Ishikawa (cell line): ENCODE measurements at regions not wholly inside any gene's neighbourhood (a gene's known extent, or its start where the extent isn't known, plus 50 kb on each side); places are given as distances from the start of the nearest gene placed in this dataset.

Experiments used
- CEBPB ChIP-seq: IDR thresholded peaks from 2 replicates; pipeline ENCODE4 v1.6.1; 2012
- CREB1 ChIP-seq: IDR thresholded peaks from 2 replicates; pipeline ENCODE4 v1.6.1; 2012; ENCODE audit warnings: low read depth
- EGR1 ChIP-seq: IDR thresholded peaks from 2 replicates; pipeline ENCODE4 v1.6.1; 2012
- EP300 ChIP-seq: IDR thresholded peaks from 2 replicates; pipeline ENCODE4 v1.6.1; 2012; ENCODE audit warnings: borderline replicate concordance
- FOXM1 ChIP-seq: IDR thresholded peaks from 2 replicates; pipeline ENCODE4 v1.6.1; 2012; ENCODE audit warnings: low read depth, borderline replicate concordance
- MAX ChIP-seq: IDR thresholded peaks from 2 replicates; pipeline ENCODE4 v1.6.1; 2012
- NFIC ChIP-seq: IDR thresholded peaks from 2 replicates; pipeline ENCODE4 v1.6.1; 2012
- RAD21 ChIP-seq: IDR thresholded peaks from 2 replicates; pipeline ENCODE4 v1.6.1; 2012; ENCODE audit warnings: low read depth
- TAF1 ChIP-seq: IDR thresholded peaks from 2 replicates; pipeline ENCODE4 v1.6.1; 2012; ENCODE audit warnings: low read depth, mild to moderate bottlenecking
- TCF12 ChIP-seq: IDR thresholded peaks from 2 replicates; pipeline ENCODE4 v1.6.1; 2012; ENCODE audit warnings: low read depth
- TEAD4 ChIP-seq: IDR thresholded peaks from 2 replicates; pipeline ENCODE4 v1.6.1; 2012
- USF1 ChIP-seq: IDR thresholded peaks from 2 replicates; pipeline ENCODE4 v1.6.1; 2012
- YY1 ChIP-seq: IDR thresholded peaks from 2 replicates; pipeline ENCODE4 v1.6.1; 2012; ENCODE audit warnings: low read depth
- ZBTB7A ChIP-seq: IDR thresholded peaks from 2 replicates; pipeline ENCODE4 v1.6.1; 2012; ENCODE audit warnings: low read depth
- TF ChIP-seq, protein P1 (sequence below): IDR thresholded peaks from 2 replicates; pipeline ENCODE4 v1.6.1; 2012; ENCODE audit warnings: low read depth, mild to moderate bottlenecking

GRCh38 chr5:116912221-116912620, 337.6 kb upstream of the SEMA6A start:
- TF ChIP-seq NFIC (no peak), FOXM1 (no peak), EGR1 (no peak), TCF12 (no peak), TEAD4 (no peak), YY1 (no peak), EP300 (no peak), RAD21 (no peak), TAF1 (no peak), CREB1 (no peak), CEBPB (no peak)
- TF ChIP-seq, protein P1, sequence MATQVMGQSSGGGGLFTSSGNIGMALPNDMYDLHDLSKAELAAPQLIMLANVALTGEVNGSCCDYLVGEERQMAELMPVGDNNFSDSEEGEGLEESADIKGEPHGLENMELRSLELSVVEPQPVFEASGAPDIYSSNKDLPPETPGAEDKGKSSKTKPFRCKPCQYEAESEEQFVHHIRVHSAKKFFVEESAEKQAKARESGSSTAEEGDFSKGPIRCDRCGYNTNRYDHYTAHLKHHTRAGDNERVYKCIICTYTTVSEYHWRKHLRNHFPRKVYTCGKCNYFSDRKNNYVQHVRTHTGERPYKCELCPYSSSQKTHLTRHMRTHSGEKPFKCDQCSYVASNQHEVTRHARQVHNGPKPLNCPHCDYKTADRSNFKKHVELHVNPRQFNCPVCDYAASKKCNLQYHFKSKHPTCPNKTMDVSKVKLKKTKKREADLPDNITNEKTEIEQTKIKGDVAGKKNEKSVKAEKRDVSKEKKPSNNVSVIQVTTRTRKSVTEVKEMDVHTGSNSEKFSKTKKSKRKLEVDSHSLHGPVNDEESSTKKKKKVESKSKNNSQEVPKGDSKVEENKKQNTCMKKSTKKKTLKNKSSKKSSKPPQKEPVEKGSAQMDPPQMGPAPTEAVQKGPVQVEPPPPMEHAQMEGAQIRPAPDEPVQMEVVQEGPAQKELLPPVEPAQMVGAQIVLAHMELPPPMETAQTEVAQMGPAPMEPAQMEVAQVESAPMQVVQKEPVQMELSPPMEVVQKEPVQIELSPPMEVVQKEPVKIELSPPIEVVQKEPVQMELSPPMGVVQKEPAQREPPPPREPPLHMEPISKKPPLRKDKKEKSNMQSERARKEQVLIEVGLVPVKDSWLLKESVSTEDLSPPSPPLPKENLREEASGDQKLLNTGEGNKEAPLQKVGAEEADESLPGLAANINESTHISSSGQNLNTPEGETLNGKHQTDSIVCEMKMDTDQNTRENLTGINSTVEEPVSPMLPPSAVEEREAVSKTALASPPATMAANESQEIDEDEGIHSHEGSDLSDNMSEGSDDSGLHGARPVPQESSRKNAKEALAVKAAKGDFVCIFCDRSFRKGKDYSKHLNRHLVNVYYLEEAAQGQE: no peak

GRCh38 chr5:116911074-116911473, 336.5 kb upstream of the SEMA6A start:
- TF ChIP-seq CREB1 (no peak), EP300 (no peak), EGR1 (no peak), CEBPB (no peak), MAX (no peak), TCF12 (no peak), TAF1 (no peak), TEAD4 (no peak), FOXM1 (no peak), YY1 (no peak), USF1 (no peak), NFIC (no peak), ZBTB7A (no peak), RAD21 (no peak)
- TF ChIP-seq, protein P1: no peak

DNA sequence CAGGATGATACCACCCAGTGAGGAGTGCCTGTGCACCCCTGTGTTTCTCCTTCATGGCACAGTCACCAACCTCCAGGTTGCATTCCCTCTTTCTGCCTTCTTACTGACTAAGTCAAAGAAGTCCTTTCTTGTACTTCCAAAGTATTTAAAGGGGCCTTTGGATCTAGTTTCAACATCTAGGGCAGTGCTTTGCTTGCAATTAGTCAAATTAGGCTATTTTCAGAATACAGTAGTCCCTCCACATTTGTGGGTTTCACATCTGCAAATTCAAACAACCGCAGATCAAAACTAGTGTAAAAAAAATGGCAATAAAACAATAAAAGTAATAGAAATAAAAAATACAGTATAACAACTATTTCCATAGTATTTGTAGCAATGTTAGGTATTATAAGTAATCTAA, 333.9 kb upstream of the SEMA6A start:
- TF ChIP-seq EP300 (no peak), MAX (no peak), FOXM1 (no peak), TCF12 (no peak), TEAD4 (no peak), CREB1 (no peak), TAF1 (no peak), USF1 (no peak), EGR1 (no peak), YY1 (no peak), NFIC (no peak), RAD21 (no peak)
- TF ChIP-seq, protein P1: no peak

DNA sequence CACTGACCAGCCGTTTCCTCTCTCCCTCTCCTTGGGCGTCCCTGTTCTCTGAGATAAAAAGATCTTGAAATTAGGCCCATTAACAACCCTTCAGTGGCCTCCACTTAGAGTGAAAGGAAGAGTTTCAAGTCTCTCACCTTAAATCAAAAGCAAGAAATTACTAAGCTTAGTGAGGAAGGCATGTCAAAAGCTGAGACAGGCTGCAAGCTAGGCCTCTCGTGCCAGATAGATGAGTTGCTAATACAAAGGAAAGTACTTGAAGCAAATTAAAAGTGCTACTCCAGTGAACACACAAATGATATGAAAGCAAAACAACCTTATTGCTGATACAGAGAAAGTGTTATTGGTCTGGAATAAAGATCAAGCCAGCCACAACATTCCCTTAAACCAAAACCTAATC, 331.3 kb upstream of the SEMA6A start:
- TF ChIP-seq CREB1: no peak
- TF ChIP-seq ZBTB7A: no peak

DNA sequence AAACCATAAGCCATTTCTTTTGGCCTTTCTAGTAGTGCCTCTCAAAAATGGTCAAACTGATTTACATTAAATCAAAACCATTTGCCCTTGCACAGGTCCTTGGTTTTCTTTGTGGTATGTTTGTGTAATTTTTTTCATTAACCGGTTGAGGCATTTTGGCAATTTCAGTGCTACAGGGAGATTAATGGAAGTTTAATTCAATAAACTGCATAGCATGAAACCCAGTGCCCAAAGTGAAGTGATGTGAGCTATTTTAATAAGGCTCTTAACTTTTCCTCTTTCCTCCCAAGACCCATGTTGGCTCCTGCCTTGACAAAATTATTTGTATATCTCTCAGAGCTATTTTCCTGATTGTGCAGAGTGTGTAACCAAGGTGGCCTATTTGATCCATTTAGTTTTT, 326.2 kb upstream of the SEMA6A start:
- no peak for TF ChIP-seq NFIC
- no peak for TF ChIP-seq TEAD4
- no peak for TF ChIP-seq ZBTB7A
- no peak for TF ChIP-seq EP300
- no peak for TF ChIP-seq USF1
- no peak for TF ChIP-seq CEBPB
- no peak for TF ChIP-seq EGR1
- no peak for TF ChIP-seq FOXM1
- TF ChIP-seq CREB1: no peak
- no peak for TF ChIP-seq MAX
- no peak for TF ChIP-seq TAF1
- TF ChIP-seq RAD21: no peak
- no peak for TF ChIP-seq YY1
- TF ChIP-seq, protein P1: no peak
- TF ChIP-seq TCF12: no peak
